Stimulated activated effector memory CD8-positive, alpha-beta T cell treated with anti-CD3 and anti-CD28 coated beads, Interleukin-12 subunit alpha, Interleukin-12 subunit beta, amount 100 ng/mL, for 72 hours (primary cell): ENCODE measurements at regions not wholly inside any gene's neighbourhood (a gene's known extent, or its start where the extent isn't known, plus 50 kb on each side); places are given as distances from the start of the nearest gene placed in this dataset.

Experiments
- ATAC-seq: fragments of 150-1000 bp; cut with Tn5 transposase; 2 replicates; pipeline ENCODE4 v1.10.0; 2021
- DNase-seq, 2 donors: peaks; one replicate each; pipeline ENCODE4 v3.0.0; 2021 to 2022; ENCODE audit warnings: low spot score in 2 of 2
- H3K27ac Mint-ChIP-seq: one replicate; pipeline ENCODE4 v1.8.0; 2022; ENCODE audit warnings: mild to moderate bottlenecking, mixed read lengths
- H3K36me3 Mint-ChIP-seq: one replicate; pipeline ENCODE4 v1.8.0; 2022; ENCODE audit warnings: mild to moderate bottlenecking, mixed read lengths
- H3K4me1 Mint-ChIP-seq: one replicate; pipeline ENCODE4 v1.8.0; 2022; ENCODE audit warnings: mixed read lengths
- H3K4me3 Mint-ChIP-seq: one replicate; pipeline ENCODE4 v1.8.0; 2022; ENCODE audit warnings: mild to moderate bottlenecking, mixed read lengths
- H3K9me3 Mint-ChIP-seq: one replicate; pipeline ENCODE4 v1.8.0; 2022; ENCODE audit warnings: mixed read lengths

GRCh38 chr2:184203661-184204060 lies 394.7 kb upstream of the ZNF804A start:
- no peak overlapping the region for H3K4me3 Mint-ChIP-seq
- peaks cover 10% of the 10 kb centered on the region for H3K9me3 Mint-ChIP-seq
- ATAC-seq (no peak), DNase-seq (no peak)
- H3K36me3 Mint-ChIP-seq: no peaks in the 10 kb centered on the region
- no peak overlapping the region for H3K27ac Mint-ChIP-seq
- no peaks in the 10 kb centered on the region for H3K4me1 Mint-ChIP-seq

GRCh38 chr2:184205048-184205596 lies 393.2 kb upstream of the ZNF804A start:
- Mint-ChIP-seq H3K4me1 (no peaks in the 10 kb centered on the region), H3K4me3 (no peak overlapping the region), H3K36me3 (no peaks in the 10 kb centered on the region), H3K27ac (no peak overlapping the region), H3K9me3 (peaks cover 9% of the 10 kb centered on the region)
- ATAC-seq: no peak
- DNase-seq: no peak

- Mint-ChIP-seq H3K4me1 (no peaks in the 10 kb centered on the region), H3K27ac (no peak overlapping the region), H3K36me3 (no peaks in the 10 kb centered on the region), H3K9me3 (peaks cover 11% of the 10 kb centered on the region), H3K4me3 (no peak overlapping the region)
- ATAC-seq (no peak), DNase-seq (no peak)
These were observed 392.3 kb upstream of the ZNF804A start for GRCh38 chr2:184206045-184206444.

- ATAC-seq: no peak
- H3K4me1 Mint-ChIP-seq: no peaks in the 10 kb centered on the region
- no peak for DNase-seq
- peaks cover 15% of the 10 kb centered on the region for H3K9me3 Mint-ChIP-seq
- no peak overlapping the region for H3K27ac Mint-ChIP-seq
- H3K36me3 Mint-ChIP-seq: no peaks in the 10 kb centered on the region
- H3K4me3 Mint-ChIP-seq: no peak overlapping the region
These were observed 388.0 kb upstream of the ZNF804A start for GRCh38 chr2:184210329-184210728.

GRCh38 chr2:184215745-184216144 lies 382.6 kb upstream of the ZNF804A start:
- Mint-ChIP-seq H3K4me1 (no peaks in the 10 kb centered on the region), H3K9me3 (peaks cover 26% of the 10 kb centered on the region), H3K36me3 (no peaks in the 10 kb centered on the region), H3K4me3 (no peak overlapping the region), H3K27ac (no peak overlapping the region)
- ATAC-seq (no peak), DNase-seq (no peak)

- DNase-seq: no peak
- no peaks in the 10 kb centered on the region for H3K4me1 Mint-ChIP-seq
These were observed 341.7 kb upstream of the ZNF804A start for GRCh38 chr2:184256611-184257010.

GRCh38 chr2:184261331-184261730 lies 337.0 kb upstream of the ZNF804A start:
- Mint-ChIP-seq H3K4me1 (no peaks in the 10 kb centered on the region), H3K36me3 (no peaks in the 10 kb centered on the region), H3K9me3 (peaks cover 5% of the 10 kb centered on the region), H3K4me3 (no peak overlapping the region), H3K27ac (no peak overlapping the region)
- DNase-seq (no peak), ATAC-seq (no peak)

More at GRCh38 chr2:184256611-184257010, 341.7 kb upstream of the ZNF804A start:
- Mint-ChIP-seq H3K9me3 (peaks cover 15% of the 10 kb centered on the region), H3K36me3 (no peaks in the 10 kb centered on the region), H3K4me3 (no peak overlapping the region), H3K27ac (no peak overlapping the region)
- no peak for ATAC-seq

- no peak for DNase-seq
- peaks cover 5% of the 10 kb centered on the region for H3K9me3 Mint-ChIP-seq
- no peaks in the 10 kb centered on the region for H3K4me1 Mint-ChIP-seq
These were observed 336.5 kb upstream of the ZNF804A start for GRCh38 chr2:184261818-184262217.

GRCh38 chr2:184268900-184269477 lies 329.3 kb upstream of the ZNF804A start:
- Mint-ChIP-seq H3K36me3 (no peaks in the 10 kb centered on the region), H3K4me1 (no peaks in the 10 kb centered on the region), H3K9me3 (peaks cover 14% of the 10 kb centered on the region), H3K27ac (no peak overlapping the region), H3K4me3 (no peak overlapping the region)
- ATAC-seq (no peak), DNase-seq (no peak)

More at GRCh38 chr2:184261818-184262217, 336.5 kb upstream of the ZNF804A start:
- Mint-ChIP-seq H3K4me3 (no peak overlapping the region), H3K27ac (no peak overlapping the region), H3K36me3 (no peaks in the 10 kb centered on the region)
- no peak for ATAC-seq

GRCh38 chr2:184270660-184271059 lies 327.7 kb upstream of the ZNF804A start:
- no peaks in the 10 kb centered on the region for H3K36me3 Mint-ChIP-seq
- no peak overlapping the region for H3K4me3 Mint-ChIP-seq
- ATAC-seq (no peak), DNase-seq (no peak)
- no peaks in the 10 kb centered on the region for H3K4me1 Mint-ChIP-seq
- no peak overlapping the region for H3K27ac Mint-ChIP-seq
- peaks cover 10% of the 10 kb centered on the region for H3K9me3 Mint-ChIP-seq

GRCh38 chr2:184272056-184272455 lies 326.3 kb upstream of the ZNF804A start:
- H3K9me3 Mint-ChIP-seq: peaks cover 15% of the 10 kb centered on the region
- no peak for DNase-seq
- no peaks in the 10 kb centered on the region for H3K4me1 Mint-ChIP-seq
- H3K27ac Mint-ChIP-seq: no peak overlapping the region
- H3K4me3 Mint-ChIP-seq: no peak overlapping the region
- H3K36me3 Mint-ChIP-seq: no peaks in the 10 kb centered on the region
- ATAC-seq: no peak

- no peaks in the 10 kb centered on the region for H3K4me1 Mint-ChIP-seq
- DNase-seq: no peak
- no peak for ATAC-seq
- H3K9me3 Mint-ChIP-seq: peaks cover 14% of the 10 kb centered on the region
- no peak overlapping the region for H3K4me3 Mint-ChIP-seq
- H3K27ac Mint-ChIP-seq: no peak overlapping the region
- no peaks in the 10 kb centered on the region for H3K36me3 Mint-ChIP-seq
These were observed 303.5 kb upstream of the ZNF804A start for GRCh38 chr2:184294831-184295230.

- Mint-ChIP-seq H3K9me3 (peaks cover 14% of the 10 kb centered on the region), H3K36me3 (no peaks in the 10 kb centered on the region), H3K4me1 (no peaks in the 10 kb centered on the region), H3K4me3 (no peak overlapping the region), H3K27ac (no peak overlapping the region)
- no peak for DNase-seq
- no peak for ATAC-seq
These were observed 301.2 kb upstream of the ZNF804A start for GRCh38 chr2:184297085-184297484.

GRCh38 chr2:184302506-184302905 lies 295.8 kb upstream of the ZNF804A start:
- ATAC-seq: no peak
- no peak for DNase-seq
- Mint-ChIP-seq H3K27ac (no peak overlapping the region), H3K4me1 (no peaks in the 10 kb centered on the region), H3K36me3 (no peaks in the 10 kb centered on the region), H3K4me3 (no peak overlapping the region), H3K9me3 (peaks cover 5% of the 10 kb centered on the region)

- no peak overlapping the region for H3K4me3 Mint-ChIP-seq
These were observed 294.3 kb upstream of the ZNF804A start for GRCh38 chr2:184304006-184304405.

GRCh38 chr2:184305105-184305504 lies 293.2 kb upstream of the ZNF804A start:
- Mint-ChIP-seq H3K4me3 (no peak overlapping the region), H3K36me3 (no peaks in the 10 kb centered on the region), H3K4me1 (no peaks in the 10 kb centered on the region), H3K9me3 (peaks cover 9% of the 10 kb centered on the region), H3K27ac (no peak overlapping the region)
- no peak for ATAC-seq
- no peak for DNase-seq

More at GRCh38 chr2:184304006-184304405, 294.3 kb upstream of the ZNF804A start:
- ATAC-seq: no peak
- H3K4me1 Mint-ChIP-seq: no peaks in the 10 kb centered on the region
- no peaks in the 10 kb centered on the region for H3K36me3 Mint-ChIP-seq
- H3K9me3 Mint-ChIP-seq: peaks cover 9% of the 10 kb centered on the region
- no peak for DNase-seq
- H3K27ac Mint-ChIP-seq: no peak overlapping the region
